ENCODE measurements at regions not wholly inside any gene's neighbourhood (a gene's known extent, or its start where the extent isn't known, plus 50 kb on each side); places are given as distances from the start of the nearest gene placed in this dataset.

DNA sequence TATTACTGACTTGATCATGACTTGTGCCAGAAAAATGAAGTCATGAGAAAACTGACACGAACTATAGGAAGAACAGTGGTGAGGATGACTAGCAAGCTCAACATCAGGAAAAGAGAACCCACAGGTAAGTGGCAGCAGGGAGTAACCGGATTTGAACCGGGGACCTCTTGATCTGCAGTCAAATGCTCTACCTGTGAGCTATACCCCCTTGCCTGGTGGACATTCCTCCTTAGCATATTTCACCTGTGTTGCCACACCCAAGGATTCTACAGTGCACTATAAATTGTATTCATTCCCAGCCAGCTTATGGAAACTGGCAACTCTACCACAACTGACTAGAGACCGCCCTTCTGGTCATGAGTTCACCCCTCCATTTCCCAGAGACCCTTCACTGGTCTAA, 97.5 kb upstream of the ZNF746 start:
- TF ChIP-seq, protein P1, sequence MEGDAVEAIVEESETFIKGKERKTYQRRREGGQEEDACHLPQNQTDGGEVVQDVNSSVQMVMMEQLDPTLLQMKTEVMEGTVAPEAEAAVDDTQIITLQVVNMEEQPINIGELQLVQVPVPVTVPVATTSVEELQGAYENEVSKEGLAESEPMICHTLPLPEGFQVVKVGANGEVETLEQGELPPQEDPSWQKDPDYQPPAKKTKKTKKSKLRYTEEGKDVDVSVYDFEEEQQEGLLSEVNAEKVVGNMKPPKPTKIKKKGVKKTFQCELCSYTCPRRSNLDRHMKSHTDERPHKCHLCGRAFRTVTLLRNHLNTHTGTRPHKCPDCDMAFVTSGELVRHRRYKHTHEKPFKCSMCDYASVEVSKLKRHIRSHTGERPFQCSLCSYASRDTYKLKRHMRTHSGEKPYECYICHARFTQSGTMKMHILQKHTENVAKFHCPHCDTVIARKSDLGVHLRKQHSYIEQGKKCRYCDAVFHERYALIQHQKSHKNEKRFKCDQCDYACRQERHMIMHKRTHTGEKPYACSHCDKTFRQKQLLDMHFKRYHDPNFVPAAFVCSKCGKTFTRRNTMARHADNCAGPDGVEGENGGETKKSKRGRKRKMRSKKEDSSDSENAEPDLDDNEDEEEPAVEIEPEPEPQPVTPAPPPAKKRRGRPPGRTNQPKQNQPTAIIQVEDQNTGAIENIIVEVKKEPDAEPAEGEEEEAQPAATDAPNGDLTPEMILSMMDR (IDR thresholded peaks at IDR 0.05; ENCODE audit: poor library complexity), result no peak
- no peak for TF ChIP-seq EZH2 (IDR thresholded peaks at IDR 0.05; ENCODE audit: borderline replicate concordance)
- no peak for TF ChIP-seq EZH2phosphoT487 (IDR thresholded peaks at IDR 0.05; ENCODE audit: low read depth, severe bottlenecking, unreplicated experiment)
